IMR-90 (cell line): ENCODE measurements at regions not wholly inside any gene's neighbourhood (a gene's known extent, or its start where the extent isn't known, plus 50 kb on each side); places are given as distances from the start of the nearest gene placed in this dataset.
A peak's percentile ranks its signal among the peaks of the same experiment; 100 is the strongest.

ENCODE experiments used
- ATAC-seq: fragments of 200-7000 bp; cut with Tn5 transposase; 2 replicates; pipeline ENCODE4 v1.9.1; 2020; ENCODE audit warnings: low read depth, mild to moderate bottlenecking, moderate library complexity
- BruUV-seq: library from RNA; stranded (reverse); fragments of 400-500 nt; replicated peaks from 2 replicates; lab custom pipeline; 2021; lab: Mats Ljungman, UMichigan
- CTCF ChIA-PET: fragments of 300-600 bp; formaldehyde crosslinking; extraction: SDS; loops from one replicate; lab custom pipeline; 2021; ENCODE audit warnings: antibody characterized with exemption; lab: Yijun Ruan, JAX
- POLR2A ChIA-PET: fragments of 300-600 bp; sonication (Branson Sonifier 250); formaldehyde crosslinking; loops from one replicate; lab custom pipeline; 2022; ENCODE audit warnings: antibody characterized with exemption; ENCODE audit not compliant: unreplicated experiment; lab: Charles Lee
- DNase-seq: peaks from one replicate; pipeline ENCODE4 v3.0.0; 2013
- H2AFZ ChIP-seq: replicated peaks from 2 replicates; pipeline ENCODE3; 2013; ENCODE audit warnings: low read length, mild to moderate bottlenecking; ENCODE audit not compliant: poor library complexity
- H2AK5ac ChIP-seq: 2 replicates; pipeline ENCODE4 v1.6.1; 2013; ENCODE audit warnings: low read depth, low read length, inconsistent platforms
- H2AK9ac ChIP-seq: replicated peaks from 2 replicates; pipeline ENCODE3; 2013; ENCODE audit warnings: mild to moderate bottlenecking, low read depth, low read length, moderate library complexity; ENCODE audit not compliant: poor library complexity
- H2BK120ac ChIP-seq: 2 replicates; pipeline ENCODE4 v1.6.1; 2013; ENCODE audit warnings: low read depth, low read length, inconsistent platforms
- H2BK15ac ChIP-seq: 3 replicates; pipeline ENCODE4 v1.6.1; 2013; ENCODE audit warnings: low read depth, low read length, inconsistent platforms
- H2BK20ac ChIP-seq: 2 replicates; pipeline ENCODE4 v1.6.1; 2013; ENCODE audit warnings: low read depth, mild to moderate bottlenecking, inconsistent platforms, low read length, moderate library complexity
- H2BK5ac ChIP-seq: 2 replicates; pipeline ENCODE4 v1.6.1; 2013; ENCODE audit warnings: mild to moderate bottlenecking, low read depth, low read length, inconsistent platforms; ENCODE audit not compliant: poor library complexity, severe bottlenecking
- H3K14ac ChIP-seq: replicated peaks from 2 replicates; pipeline ENCODE4 v1.6.1; 2013; ENCODE audit warnings: low read depth, low read length, inconsistent platforms
- H3K18ac ChIP-seq: 2 replicates; pipeline ENCODE4 v1.6.1; 2013; ENCODE audit warnings: low read depth, low read length, control low read depth
- H3K23ac ChIP-seq: 2 replicates; pipeline ENCODE4 v1.6.1; 2013; ENCODE audit warnings: low read depth, low read length, inconsistent platforms
- H3K27ac ChIP-seq: 2 replicates; pipeline ENCODE4 v1.5.1; 2013; ENCODE audit warnings: mild to moderate bottlenecking, control low read depth, low read length; ENCODE audit not compliant: insufficient read depth
- H3K27me3 ChIP-seq: 2 replicates; pipeline ENCODE4 v1.6.1; 2013; ENCODE audit warnings: low read length; ENCODE audit not compliant: control insufficient read depth, insufficient read depth
- H3K36me3 ChIP-seq: 2 replicates; pipeline ENCODE4 v1.6.1; 2013; ENCODE audit warnings: low read length, mixed read lengths; ENCODE audit not compliant: control insufficient read depth, insufficient read depth
- H3K4ac ChIP-seq: 2 replicates; pipeline ENCODE4 v1.6.1; 2013; ENCODE audit warnings: low read depth, low read length, inconsistent platforms
- H3K4me1 ChIP-seq: 2 replicates; pipeline ENCODE4 v1.6.1; 2013; ENCODE audit warnings: low read length, mixed read lengths; ENCODE audit not compliant: control insufficient read depth, insufficient read depth
- H3K4me2 ChIP-seq: 2 replicates; pipeline ENCODE4 v1.6.1; 2013; ENCODE audit warnings: low read depth, mild to moderate bottlenecking, control low read depth, low read length, moderate library complexity
- H3K4me3 ChIP-seq: 2 replicates; pipeline ENCODE4 v1.5.1; 2013; ENCODE audit warnings: low read depth, mild to moderate bottlenecking, control low read depth, low read length, moderate library complexity; ENCODE audit not compliant: insufficient read depth
- H3K56ac ChIP-seq: 2 replicates; pipeline ENCODE4 v1.6.1; 2013; ENCODE audit warnings: low read length, inconsistent platforms; ENCODE audit not compliant: insufficient read depth; ENCODE audit errors: extremely low read depth
- H3K79me1 ChIP-seq, 2 experiments: 2 replicates each; pipeline ENCODE4 v1.6.1; 2013; ENCODE audit warnings: low read length in 2 of 2, inconsistent platforms in 1 of 2, low read depth in 1 of 2
- H3K9ac ChIP-seq: 2 replicates; pipeline ENCODE4 v1.6.1; 2013; ENCODE audit warnings: low read depth, low read length, control low read depth
- H3K9me1 ChIP-seq: 2 replicates; pipeline ENCODE4 v1.6.1; 2013; ENCODE audit warnings: low read length, inconsistent platforms; ENCODE audit not compliant: insufficient read depth
- H3K9me3 ChIP-seq: 2 replicates; pipeline ENCODE4 v1.6.1; 2013; ENCODE audit warnings: low read length; ENCODE audit not compliant: control insufficient read depth, insufficient read depth
- H4K20me1 ChIP-seq: 2 replicates; pipeline ENCODE4 v1.6.1; 2013; ENCODE audit warnings: low read length, inconsistent platforms; ENCODE audit not compliant: insufficient read depth
- H4K5ac ChIP-seq: 2 replicates; pipeline ENCODE4 v1.6.1; 2013; ENCODE audit warnings: mild to moderate bottlenecking, low read depth, low read length, control low read depth
- H4K8ac ChIP-seq, 2 experiments: 2 replicates each; pipeline ENCODE4 v1.6.1; 2013; ENCODE audit warnings: low read depth in 2 of 2, low read length in 2 of 2, control low read depth in 1 of 2, inconsistent platforms in 1 of 2
- H4K91ac ChIP-seq: 2 replicates; pipeline ENCODE4 v1.6.1; 2013; ENCODE audit warnings: low read depth, low read length, inconsistent platforms; ENCODE audit not compliant: insufficient read depth
- CEBPB ChIP-seq: IDR thresholded peaks from 2 replicates; pipeline ENCODE4 v1.6.1; 2012; ENCODE audit warnings: low read depth, low read length, improper control_type of control experiment
- NFE2L2 ChIP-seq: fragments of 150-350 bp; IDR thresholded peaks from 2 replicates; pipeline ENCODE4 v1.6.1; 2016; ENCODE audit warnings: low read depth, mild to moderate bottlenecking, low read length
- WGBS, 2 experiments: methylation state at CpG; one replicate each; pipeline versions ENCODE4 v1.1.5 to v1.1.7; 2013; ENCODE audit warnings: missing lambda C conversion rate in 2 of 2; ENCODE audit not compliant: insufficient read length in 1 of 2; ENCODE audit errors: extremely low coverage in 2 of 2; 5-methylcytosine and 5-hydroxymethylcytosine counted together
- dilution Hi-C: fragments of 300-500 bp; cut with HindIII; formaldehyde crosslinking; loops from one replicate; pipeline ENCODE4 v1.14.3; 2018; ENCODE audit warnings: low sequenced_read_pairs; ENCODE audit not compliant: unreplicated experiment
- in situ Hi-C: fragments of 300-500 bp; cut with MboI; formaldehyde crosslinking; loops from 3 replicates; pipeline ENCODE4 v1.14.3; 2019; ENCODE audit warnings: low sequenced_read_pairs, inconsistent platforms, mixed read lengths
- intact Hi-C: fragments of 100-400 bp; cut with micrococcal nuclease; formaldehyde crosslinking; loops from 2 replicates; pipeline ENCODE4 v1.10.0; 2022

DNA sequence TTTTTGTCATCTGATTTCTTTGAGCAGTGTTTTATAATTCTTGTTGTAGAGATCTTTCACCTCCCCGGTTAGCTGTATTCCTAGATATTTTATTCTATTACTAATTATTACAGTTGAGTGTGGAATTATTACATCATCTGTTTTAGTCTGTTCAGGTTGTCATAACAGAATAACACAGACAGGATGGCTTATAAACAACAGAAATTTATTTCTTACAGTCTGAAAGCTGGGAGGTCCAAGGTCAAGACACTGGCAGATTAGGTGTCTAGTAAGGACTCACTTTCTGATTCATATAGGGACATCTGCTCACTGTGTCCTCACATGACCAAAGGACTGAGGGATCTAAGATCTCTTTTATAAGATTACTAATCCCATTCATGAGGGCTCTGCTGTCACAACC is 121.3 kb upstream of the THBS1 start:
- no peak overlapping the region for H3K4me3 ChIP-seq
- peaks cover 7% of the 10 kb centered on the region; the same call in 1 of the 2 replicates for H3K9me1 ChIP-seq
- no peak for ATAC-seq
- H2AK5ac ChIP-seq = no peak overlapping the region
- BruUV-seq = no TSS peak
- H4K91ac ChIP-seq = no peak overlapping the region
- in situ Hi-C loops (no loop called here), dilution Hi-C loops (no loop called here), intact Hi-C loops (no loop called here)
- no peaks in the 10 kb centered on the region for H3K9me3 ChIP-seq
- H4K5ac ChIP-seq = no peak overlapping the region
- H3K14ac ChIP-seq = no peak overlapping the region
- no peak overlapping the region for H4K8ac ChIP-seq
- no peak overlapping the region for H2BK120ac ChIP-seq
- no peak overlapping the region for H2AK9ac ChIP-seq
- DNase-seq = no peak
- WGBS, 2 experiments = no CpG with 5 or more reads among the region's 1 CpG
- ChIA-PET CTCF (no interaction called here), POLR2A (no interaction called here)
- H4K20me1 ChIP-seq = no peaks in the 10 kb centered on the region
- peaks cover 10% of the 10 kb centered on the region for H3K4me1 ChIP-seq
- no peak overlapping the region for H2BK20ac ChIP-seq
- H3K79me1 ChIP-seq = no peaks in the 10 kb centered on the region
- no peak overlapping the region for H2BK5ac ChIP-seq
- no peak overlapping the region for H2BK15ac ChIP-seq
- no peak overlapping the region for H3K4me2 ChIP-seq
- no peak overlapping the region for H3K18ac ChIP-seq
- no peak overlapping the region for H2AFZ ChIP-seq
- no peak overlapping the region for H3K56ac ChIP-seq
- no peak overlapping the region for H3K4ac ChIP-seq
- no peak overlapping the region for H3K23ac ChIP-seq
- H3K36me3 ChIP-seq = no peaks in the 10 kb centered on the region
- TF ChIP-seq CEBPB = peak; percentile 22; the same call in 1 of the 2 replicates
- TF ChIP-seq NFE2L2 = no peak
- no peak overlapping the region for H3K27ac ChIP-seq
- no peaks in the 10 kb centered on the region for H3K27me3 ChIP-seq
- no peak overlapping the region for H3K9ac ChIP-seq
